Adipocyte (in vitro differentiated cells): ENCODE measurements at regions not wholly inside any gene's neighbourhood (a gene's known extent, or its start where the extent isn't known, plus 50 kb on each side); places are given as distances from the start of the nearest gene placed in this dataset.
A peak's percentile ranks its signal among the peaks of the same experiment; 100 is the strongest.

Experiments used
- DNase-seq: peaks from one replicate; pipeline ENCODE4 v3.0.0-alpha.2; 2015; ENCODE audit warnings: low read depth
- H3K27me3 ChIP-seq: replicated peaks from 2 replicates; pipeline ENCODE4 v1.7.0; 2013; ENCODE audit warnings: mild to moderate bottlenecking, low read length, moderate library complexity; ENCODE audit not compliant: control insufficient read depth, insufficient read depth
- H3K36me3 ChIP-seq: 2 replicates; pipeline ENCODE4 v1.7.0; 2013; ENCODE audit warnings: low read length, mild to moderate bottlenecking, moderate library complexity; ENCODE audit not compliant: control insufficient read depth, insufficient read depth, severe bottlenecking
- H3K4me1 ChIP-seq: 2 replicates; pipeline ENCODE4 v1.7.0; 2013; ENCODE audit warnings: mild to moderate bottlenecking, low read length, moderate library complexity; ENCODE audit not compliant: control insufficient read depth, insufficient read depth
- H3K4me3 ChIP-seq: 2 replicates; pipeline ENCODE4 v1.7.0; 2013; ENCODE audit warnings: mild to moderate bottlenecking, low read length, moderate library complexity
- H3K9ac ChIP-seq: 2 replicates; pipeline ENCODE4 v1.7.0; 2013; ENCODE audit warnings: mild to moderate bottlenecking, low read length, moderate library complexity
- H3K9me3 ChIP-seq: 2 replicates; pipeline ENCODE4 v1.7.0; 2013; ENCODE audit warnings: mild to moderate bottlenecking, low read length, moderate library complexity; ENCODE audit not compliant: control insufficient read depth

DNA sequence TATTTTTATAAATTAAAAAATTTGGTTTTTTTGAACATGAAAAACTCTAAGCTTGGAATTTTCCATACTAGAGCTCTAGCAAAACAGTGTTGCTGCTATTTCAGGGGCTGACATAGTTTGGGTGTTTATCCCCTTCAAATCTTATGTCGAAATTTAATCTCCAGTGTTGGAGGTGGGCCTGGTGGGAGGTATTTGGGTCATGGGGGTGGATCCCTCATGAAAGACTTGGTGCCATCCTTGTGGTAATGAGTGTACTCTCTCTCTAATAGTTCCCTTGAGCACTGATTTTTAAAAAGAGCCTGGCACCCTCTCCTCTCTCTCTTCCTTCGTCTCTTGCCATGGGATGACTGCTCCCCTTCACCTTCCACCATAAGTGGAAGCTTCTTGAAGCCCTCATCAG is 244.6 kb upstream of the UBE2E3 start:
- Histone ChIP-seq H3K9me3 (no peaks in the 10 kb centered on the region), H3K9ac (no peak overlapping the region), H3K27me3 (no peaks in the 10 kb centered on the region), H3K4me3 (no peak overlapping the region), H3K4me1 (peaks cover 3% of the 10 kb centered on the region), H3K36me3 (no peaks in the 10 kb centered on the region)
- no peak for DNase-seq

DNA sequence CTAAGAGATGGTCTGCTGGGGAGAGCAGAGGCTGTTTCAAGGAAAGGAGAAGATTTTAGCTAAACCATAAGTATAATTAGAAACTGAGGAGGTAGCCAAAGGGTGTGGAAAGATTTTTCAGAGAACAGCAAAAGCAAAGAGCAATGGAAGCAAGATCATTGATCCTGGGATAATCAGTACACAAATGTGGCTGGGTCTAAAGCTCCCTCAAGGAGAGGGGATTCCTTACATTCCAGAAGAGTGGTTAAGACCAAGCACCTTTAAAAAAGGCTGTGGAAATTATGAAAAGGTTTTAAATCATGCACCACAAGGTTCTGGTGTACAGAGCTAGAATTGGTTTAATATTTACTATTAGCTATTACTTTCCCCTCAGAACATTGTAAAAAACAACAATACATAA is 246.0 kb upstream of the UBE2E3 start:
- no peaks in the 10 kb centered on the region for H3K36me3 ChIP-seq
- H3K4me1 ChIP-seq = peaks cover 7% of the 10 kb centered on the region
- H3K27me3 ChIP-seq = no peaks in the 10 kb centered on the region
- H3K4me3 ChIP-seq = no peak overlapping the region
- DNase-seq = no peak
- no peaks in the 10 kb centered on the region for H3K9me3 ChIP-seq
- H3K9ac ChIP-seq = no peak overlapping the region

DNA sequence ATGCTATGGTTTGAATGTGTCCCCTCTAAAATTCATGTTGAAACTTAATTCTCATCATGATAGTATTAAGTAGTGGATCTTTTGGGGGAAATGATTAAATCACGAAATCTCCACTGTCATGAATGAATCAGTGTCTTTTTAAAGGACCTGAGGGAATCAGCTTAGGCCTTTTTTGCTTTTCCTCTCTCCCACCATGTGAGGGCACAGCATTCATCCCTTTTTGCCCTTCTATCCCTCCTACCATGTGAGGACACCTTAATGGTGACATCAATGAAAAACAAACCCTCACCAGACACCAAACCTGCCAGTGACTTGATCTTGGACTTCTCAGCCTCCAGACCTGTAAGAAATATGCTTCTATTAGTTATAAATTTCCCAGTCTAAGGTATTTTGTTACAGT is 247.1 kb upstream of the UBE2E3 start:
- H3K36me3 ChIP-seq = no peaks in the 10 kb centered on the region
- no peak overlapping the region for H3K9ac ChIP-seq
- no peaks in the 10 kb centered on the region for H3K9me3 ChIP-seq
- peaks cover 13% of the 10 kb centered on the region for H3K4me1 ChIP-seq
- DNase-seq = no peak
- no peak overlapping the region for H3K4me3 ChIP-seq
- no peaks in the 10 kb centered on the region for H3K27me3 ChIP-seq

DNA sequence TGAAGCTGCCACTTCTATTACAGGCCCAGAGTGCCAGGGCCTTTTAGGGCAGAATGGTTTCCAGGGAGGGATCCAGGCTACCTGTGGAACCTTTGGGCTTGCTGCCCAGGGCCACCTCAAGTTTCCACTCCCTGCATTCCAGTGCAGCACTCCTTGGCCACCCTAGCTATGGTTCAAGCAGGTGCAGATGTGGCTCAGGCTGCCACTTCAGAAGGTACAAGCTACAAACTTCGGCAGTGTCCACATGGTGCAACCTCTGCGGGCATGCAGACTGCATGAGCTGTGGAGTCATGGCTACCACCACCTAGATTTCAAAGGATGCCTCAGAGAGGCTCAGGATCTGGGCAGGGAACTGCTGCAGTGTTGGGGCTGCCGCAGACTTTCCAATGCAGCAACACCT is 248.1 kb upstream of the UBE2E3 start:
- H3K9me3 ChIP-seq = no peaks in the 10 kb centered on the region

DNA sequence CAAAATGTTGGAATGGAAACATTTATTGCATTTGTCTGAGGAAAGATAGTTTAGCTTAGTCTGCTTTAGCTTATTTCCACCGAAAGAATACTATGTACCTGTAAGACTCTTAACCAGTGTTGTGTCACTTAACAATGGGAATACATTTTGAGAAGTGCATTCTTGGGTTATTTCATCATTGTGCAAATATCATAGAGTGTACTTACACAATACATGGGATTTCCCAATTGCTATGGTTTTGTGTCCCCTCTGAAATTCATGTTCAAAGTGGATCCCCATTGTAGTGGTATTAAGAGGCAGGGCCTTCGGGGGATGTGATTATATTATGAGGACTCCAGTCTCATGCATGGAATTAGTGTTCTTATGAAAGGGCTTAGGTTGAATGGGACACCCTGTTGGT is 249.4 kb upstream of the UBE2E3 start:
- no peak overlapping the region for H3K9ac ChIP-seq
- peak; percentile 69 for DNase-seq
- no peak overlapping the region for H3K4me3 ChIP-seq
- H3K4me1 ChIP-seq = peaks cover 13% of the 10 kb centered on the region
- H3K9me3 ChIP-seq = no peaks in the 10 kb centered on the region
- H3K36me3 ChIP-seq = no peaks in the 10 kb centered on the region
- no peaks in the 10 kb centered on the region for H3K27me3 ChIP-seq

More for the DNA sequence above, 248.1 kb upstream of the UBE2E3 start:
- peaks cover 13% of the 10 kb centered on the region for H3K4me1 ChIP-seq
- no peak for DNase-seq
- H3K4me3 ChIP-seq = no peak overlapping the region
- no peak overlapping the region for H3K9ac ChIP-seq
- H3K27me3 ChIP-seq = no peaks in the 10 kb centered on the region
- no peaks in the 10 kb centered on the region for H3K36me3 ChIP-seq

DNA sequence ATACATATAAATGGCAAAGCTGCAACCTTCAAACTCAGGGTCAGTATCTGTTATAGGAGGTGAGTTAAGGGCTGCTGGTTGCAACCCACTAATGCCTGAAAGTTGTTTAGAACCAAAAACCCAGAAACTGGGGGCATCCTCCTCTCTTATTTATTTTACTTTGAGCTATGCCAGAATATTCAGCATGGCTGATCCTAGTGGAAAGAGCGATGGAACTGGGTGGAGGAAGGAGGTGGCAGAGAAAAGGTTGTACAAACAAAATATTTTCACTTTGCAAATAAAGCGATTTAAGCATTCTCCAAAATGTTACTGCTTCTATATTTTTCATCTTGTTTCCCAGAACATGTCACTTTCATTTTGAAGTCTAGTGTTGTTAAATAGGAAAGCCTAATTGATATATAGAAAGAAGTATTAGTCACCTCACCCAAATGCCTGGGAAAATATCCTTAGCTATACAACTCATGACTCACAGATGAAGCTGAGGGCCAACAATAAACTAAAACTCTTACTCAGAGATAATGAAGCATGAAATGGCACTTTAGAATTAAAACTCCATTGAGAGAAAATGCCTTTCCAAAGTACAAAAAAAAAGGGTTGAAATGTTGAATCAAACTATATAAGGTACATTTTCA is 251.4 kb upstream of the UBE2E3 start:
- peaks cover 14% of the 10 kb centered on the region for H3K4me1 ChIP-seq
- DNase-seq = peak; percentile 85
- H3K36me3 ChIP-seq = no peaks in the 10 kb centered on the region

DNA sequence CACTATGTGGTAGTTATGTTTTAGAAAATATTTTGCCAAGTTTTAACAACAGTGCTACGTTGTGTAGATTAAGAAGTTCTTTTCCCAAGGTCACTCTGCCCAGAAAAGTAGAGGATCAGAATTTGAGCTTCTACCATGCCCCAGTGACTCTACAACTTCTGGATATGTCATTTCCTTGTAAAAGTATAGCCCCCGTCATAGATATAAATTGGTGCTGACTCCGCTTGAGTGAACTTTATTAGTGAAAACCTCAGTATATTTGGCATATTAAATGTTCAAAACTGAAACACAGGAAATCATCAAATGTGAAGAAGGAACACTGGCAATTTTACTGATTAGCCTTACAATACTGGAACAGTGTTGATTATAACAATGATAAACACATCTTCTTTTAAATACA is 256.7 kb upstream of the UBE2E3 start:
- Histone ChIP-seq H3K4me1 (peaks cover 25% of the 10 kb centered on the region), H3K9me3 (no peaks in the 10 kb centered on the region), H3K27me3 (no peaks in the 10 kb centered on the region), H3K36me3 (no peaks in the 10 kb centered on the region), H3K4me3 (no peak overlapping the region), H3K9ac (no peak overlapping the region)
- no peak for DNase-seq

More for the DNA sequence above, 251.4 kb upstream of the UBE2E3 start:
- H3K27me3 ChIP-seq = no peaks in the 10 kb centered on the region
- H3K9me3 ChIP-seq = no peaks in the 10 kb centered on the region
- H3K4me3 ChIP-seq = no peak overlapping the region
- no peak overlapping the region for H3K9ac ChIP-seq

DNA sequence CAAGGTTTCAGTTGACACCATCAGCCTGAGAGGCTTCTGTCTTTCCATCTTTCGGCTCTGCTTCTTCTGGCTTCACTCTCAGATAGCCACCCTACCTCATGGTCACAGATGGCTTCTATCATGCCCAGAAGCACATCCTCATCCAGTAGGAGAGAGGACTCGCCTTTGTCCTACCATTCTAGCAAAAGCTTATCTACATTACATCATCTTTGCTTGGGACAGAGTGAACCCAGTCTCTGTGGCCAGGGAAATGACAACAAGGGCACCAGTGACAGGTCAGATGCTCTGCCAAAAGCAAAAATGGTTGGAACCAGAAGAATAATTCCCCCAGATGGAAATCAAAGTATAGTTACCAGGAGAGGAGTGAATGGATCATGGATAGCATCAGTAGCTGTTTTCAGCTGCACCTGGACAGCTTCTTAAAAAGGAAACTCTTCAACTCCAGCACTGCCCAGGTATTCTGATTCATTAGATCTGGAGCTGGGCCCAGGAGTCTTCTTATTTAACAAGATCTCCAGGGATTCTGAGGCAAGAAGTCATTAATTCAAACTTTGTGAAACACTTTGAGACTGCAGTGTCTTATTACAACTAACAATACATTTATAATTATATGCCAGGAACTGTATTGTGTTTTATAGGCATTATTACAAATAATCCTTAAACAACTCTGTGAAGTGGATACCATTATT is 257.7 kb upstream of the UBE2E3 start:
- Histone ChIP-seq H3K27me3 (no peaks in the 10 kb centered on the region), H3K4me1 (peaks cover 29% of the 10 kb centered on the region), H3K9me3 (no peaks in the 10 kb centered on the region), H3K9ac (no peak overlapping the region), H3K36me3 (no peaks in the 10 kb centered on the region), H3K4me3 (peak overlapping the region; percentile 26)
- DNase-seq = peak; percentile 48

DNA sequence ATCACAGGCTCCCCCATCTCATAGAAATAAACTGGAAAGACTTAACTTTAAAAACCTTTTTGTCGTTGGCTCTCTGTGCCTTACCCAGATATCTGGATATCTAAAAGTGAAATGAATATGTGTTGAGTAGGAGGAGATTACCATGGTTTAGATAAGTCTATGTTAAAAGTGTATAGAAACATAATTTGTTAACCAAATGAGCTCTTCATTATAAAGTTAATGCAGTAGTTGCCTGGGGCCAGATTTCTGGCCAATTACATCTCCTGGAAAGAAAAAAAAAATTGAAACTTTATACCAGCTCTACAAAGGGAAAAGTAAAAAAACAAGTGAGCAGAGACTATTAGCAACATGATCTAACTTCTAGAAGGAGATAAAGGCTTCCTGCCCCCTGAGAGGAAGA is 259.6 kb upstream of the UBE2E3 start:
- Histone ChIP-seq H3K36me3 (no peaks in the 10 kb centered on the region), H3K4me3 (no peak overlapping the region), H3K9ac (no peak overlapping the region), H3K9me3 (no peaks in the 10 kb centered on the region), H3K4me1 (peaks cover 29% of the 10 kb centered on the region), H3K27me3 (no peaks in the 10 kb centered on the region)
- DNase-seq = no peak

DNA sequence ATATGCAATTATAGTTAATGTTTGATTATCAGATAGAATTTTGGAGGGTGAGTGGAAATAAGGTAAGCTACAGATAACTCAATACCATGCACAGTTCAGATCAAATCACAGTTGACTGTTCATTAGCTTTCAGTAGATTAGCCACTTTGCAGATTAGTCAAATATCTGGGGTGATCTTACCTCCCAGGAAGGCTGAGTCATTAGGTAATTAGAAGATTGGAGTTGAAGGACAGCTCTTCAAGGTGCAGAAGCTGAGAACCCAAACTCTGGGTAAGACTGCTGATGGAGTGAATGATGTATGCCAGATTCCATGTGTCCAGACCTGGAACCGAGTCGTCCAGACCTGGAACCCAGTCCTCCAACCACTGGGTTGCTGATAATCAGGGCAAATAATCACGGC is 262.8 kb upstream of the UBE2E3 start:
- H3K36me3 ChIP-seq = no peaks in the 10 kb centered on the region
- no peak for DNase-seq
- no peak overlapping the region for H3K4me3 ChIP-seq
- no peak overlapping the region for H3K9ac ChIP-seq
- no peaks in the 10 kb centered on the region for H3K27me3 ChIP-seq
- peaks cover 5% of the 10 kb centered on the region for H3K9me3 ChIP-seq
- peaks cover 14% of the 10 kb centered on the region for H3K4me1 ChIP-seq

DNA sequence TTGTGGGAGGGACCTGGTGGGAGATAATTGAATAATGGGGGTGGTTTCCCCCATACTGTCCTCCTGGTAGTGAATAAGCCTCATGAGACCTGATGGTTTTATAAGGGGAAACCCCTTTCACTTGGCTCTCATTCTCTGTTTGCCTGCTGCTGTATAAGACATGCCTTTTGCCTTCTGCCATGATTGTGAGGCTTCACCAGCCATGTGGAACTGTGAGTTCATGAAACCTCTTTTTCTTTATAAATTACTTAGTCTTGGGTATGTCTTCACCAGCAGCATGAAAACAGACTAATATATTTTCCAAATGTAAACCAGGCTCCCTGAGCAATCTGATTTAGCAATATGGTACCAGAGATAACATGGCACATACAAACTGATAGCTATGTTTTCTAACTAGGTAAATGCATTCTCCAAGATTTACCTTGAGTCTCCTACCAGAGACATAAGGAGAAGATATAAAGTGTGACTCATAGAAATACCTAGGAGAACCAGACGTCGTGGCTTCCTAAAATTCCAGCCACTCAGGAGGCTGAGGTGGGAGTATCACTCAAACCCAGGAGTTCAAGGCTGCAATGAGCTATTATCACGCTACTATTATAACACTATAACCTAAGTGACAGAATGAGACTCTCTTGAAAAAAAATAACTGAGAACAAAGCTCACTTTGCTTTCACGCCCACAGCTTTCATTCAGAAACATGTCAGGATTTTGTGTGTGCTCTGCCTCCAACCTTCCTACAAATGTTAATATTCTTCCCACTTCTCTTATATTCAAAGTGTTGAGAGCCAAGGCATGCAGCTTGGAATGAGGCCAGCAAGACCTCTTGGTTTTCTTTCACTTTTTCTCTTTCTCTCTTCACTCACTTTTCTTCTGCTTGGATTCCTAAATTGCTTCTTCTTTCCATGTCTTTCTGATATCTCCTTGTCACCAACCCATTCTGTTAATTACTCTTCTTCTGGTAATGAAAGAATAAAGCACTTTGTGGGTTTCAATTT is 263.9 kb upstream of the UBE2E3 start:
- no peaks in the 10 kb centered on the region for H3K27me3 ChIP-seq
- H3K36me3 ChIP-seq = no peaks in the 10 kb centered on the region
- peaks cover 10% of the 10 kb centered on the region for H3K9me3 ChIP-seq
- DNase-seq = peak; percentile 8
- no peak overlapping the region for H3K4me3 ChIP-seq
- no peak overlapping the region for H3K9ac ChIP-seq
- peaks cover 4% of the 10 kb centered on the region for H3K4me1 ChIP-seq
